OCI-LY7 (cell line): ENCODE measurements at regions not wholly inside any gene's neighbourhood (a gene's known extent, or its start where the extent isn't known, plus 50 kb on each side); places are given as distances from the start of the nearest gene placed in this dataset.

ENCODE experiments used
- CTCF ChIP-seq: fragments of 200-600 bp; sonication (generic); conservative IDR thresholded peaks from 2 replicates; pipeline ENCODE4 v1.5.1; 2014; ENCODE audit warnings: mild to moderate bottlenecking, antibody characterized with exemption, low read length, moderate library complexity, mixed read lengths
- EZH2phosphoT487 ChIP-seq: fragments of 200-600 bp; sonication (generic); IDR thresholded peaks from 2 replicates; pipeline ENCODE4 v1.6.1; 2018; ENCODE audit warnings: low read depth, borderline replicate concordance, mild to moderate bottlenecking, mixed run types, antibody characterized with exemption, low read length, moderate library complexity, mixed read lengths

- TF ChIP-seq EZH2phosphoT487, result no peak
- no peak for TF ChIP-seq CTCF
Observed at GRCh38 chr7:156001496-156002260, 189.4 kb upstream of the SHH start.
